Cerebellar nuclear complex (tissue), 1 donor: ENCODE measurements at regions not wholly inside any gene's neighbourhood (a gene's known extent, or its start where the extent isn't known, plus 50 kb on each side); places are given as distances from the start of the nearest gene placed in this dataset.

Experiments
- DNase-seq, 2 experiments: peaks; one replicate each; lab custom pipeline; 2025; lab: John Stamatoyannopoulos, UW

- DNase-seq = no peak
Measured at GRCh38 chr3:117400303-117400702, 690.7 kb downstream of the TUSC7 start.

GRCh38 chr3:117404141-117404540 lies 694.6 kb downstream of the TUSC7 start:
- no peak for DNase-seq

- DNase-seq = no peak
Measured at GRCh38 chr3:117404730-117405129, 695.2 kb downstream of the TUSC7 start.

- DNase-seq = no peak
Measured at GRCh38 chr3:117405359-117405758, 695.8 kb downstream of the TUSC7 start.

DNA sequence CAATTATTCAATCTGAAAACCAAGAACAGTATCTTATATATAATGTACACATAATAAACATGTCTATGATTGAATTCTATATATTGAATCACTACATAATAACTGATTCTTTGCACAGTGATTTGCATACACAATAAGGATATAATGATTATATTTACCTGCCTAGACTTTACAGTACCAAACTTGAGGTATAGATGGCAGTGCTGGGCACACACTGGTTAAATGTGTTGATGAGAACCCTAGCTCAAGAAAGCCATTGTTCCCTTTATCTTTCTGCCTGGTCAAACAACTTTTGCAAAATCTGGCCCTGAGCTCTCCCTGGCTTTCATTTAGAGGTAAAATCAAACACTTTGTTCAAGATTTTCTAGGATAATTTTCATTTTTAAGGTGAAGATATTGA lies 697.7 kb downstream of the TUSC7 start:
- DNase-seq = no peak

DNA sequence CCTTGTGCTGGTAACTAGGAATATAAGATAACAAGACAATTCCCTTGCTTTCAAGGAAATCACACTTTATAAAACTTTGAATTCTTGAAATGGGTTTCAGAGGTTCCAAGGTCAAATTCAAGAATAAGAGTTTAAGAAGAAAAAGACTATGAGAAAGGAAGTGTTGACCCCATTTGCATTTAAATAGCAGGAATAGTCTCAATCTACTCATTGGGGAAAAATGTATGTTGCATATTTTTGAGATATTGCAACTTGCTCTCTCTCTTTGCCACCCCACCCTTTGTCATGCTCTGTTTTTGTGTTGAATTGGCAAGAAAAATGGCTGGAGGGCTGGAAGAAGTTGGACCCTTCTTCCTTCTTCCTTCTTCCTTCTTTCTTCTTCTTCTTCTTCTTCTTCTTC lies 699.2 kb downstream of the TUSC7 start:
- no peak for DNase-seq

GRCh38 chr3:117409256-117409655 lies 699.7 kb downstream of the TUSC7 start:
- no peak for DNase-seq

DNA sequence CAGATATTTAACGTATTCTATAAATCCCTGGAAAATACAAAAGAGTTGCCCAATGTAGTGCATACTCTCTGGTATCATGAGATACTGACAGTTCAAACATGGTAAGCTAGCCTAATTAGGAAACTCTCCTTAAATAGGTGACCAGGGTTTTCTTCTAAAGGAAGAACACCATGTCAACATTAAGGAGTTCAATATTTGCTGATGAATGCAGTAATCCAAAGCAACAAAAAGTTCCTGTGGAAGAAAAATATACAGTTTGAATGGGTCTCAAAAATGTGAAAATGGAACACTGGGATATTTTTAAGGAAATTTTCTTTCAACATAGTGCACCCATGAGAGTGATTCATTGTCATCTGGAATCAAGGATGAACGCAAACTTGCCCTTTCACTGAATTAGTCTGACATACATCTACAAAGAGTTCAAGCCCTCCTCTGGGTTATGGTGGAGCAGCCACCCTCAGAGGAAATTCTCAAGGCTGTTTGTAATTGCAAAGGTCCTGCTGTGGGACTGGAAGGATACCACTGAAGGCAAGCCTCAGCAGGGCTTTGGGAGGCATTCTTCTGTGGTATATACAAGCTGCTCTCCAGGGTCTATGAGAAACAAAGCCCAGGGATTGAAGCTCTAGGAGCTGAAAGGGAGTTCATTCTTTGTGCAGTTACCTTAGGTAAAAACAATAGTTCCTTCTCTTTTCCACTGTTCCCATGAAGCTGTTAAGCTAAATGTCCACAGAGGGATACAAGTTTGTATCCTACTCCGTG lies 700.3 kb downstream of the TUSC7 start:
- DNase-seq = no peak

- DNase-seq = no peak
Measured at GRCh38 chr3:117411971-117412370, 702.4 kb downstream of the TUSC7 start.

DNA sequence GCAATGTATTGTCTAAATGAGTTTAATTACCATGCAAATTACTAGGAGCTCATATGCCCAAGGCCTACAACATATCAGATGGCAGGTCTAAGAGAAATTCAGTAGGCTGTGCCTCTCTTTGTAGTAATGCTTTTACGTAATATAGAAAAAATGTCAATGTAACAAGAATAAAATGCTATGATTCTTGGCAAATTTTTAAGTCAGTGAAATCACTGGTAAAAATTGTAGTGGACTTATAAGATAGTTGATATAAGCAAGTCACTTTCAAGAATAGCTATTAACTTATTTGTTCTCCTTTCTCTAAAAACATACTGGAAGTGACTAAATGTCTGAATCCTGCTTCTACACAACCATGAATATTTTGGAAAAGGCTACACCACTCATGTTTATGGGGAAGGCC lies 707.8 kb downstream of the TUSC7 start:
- no peak for DNase-seq

- no peak for DNase-seq
Measured at GRCh38 chr3:117427081-117427480, 717.5 kb downstream of the TUSC7 start.

DNA sequence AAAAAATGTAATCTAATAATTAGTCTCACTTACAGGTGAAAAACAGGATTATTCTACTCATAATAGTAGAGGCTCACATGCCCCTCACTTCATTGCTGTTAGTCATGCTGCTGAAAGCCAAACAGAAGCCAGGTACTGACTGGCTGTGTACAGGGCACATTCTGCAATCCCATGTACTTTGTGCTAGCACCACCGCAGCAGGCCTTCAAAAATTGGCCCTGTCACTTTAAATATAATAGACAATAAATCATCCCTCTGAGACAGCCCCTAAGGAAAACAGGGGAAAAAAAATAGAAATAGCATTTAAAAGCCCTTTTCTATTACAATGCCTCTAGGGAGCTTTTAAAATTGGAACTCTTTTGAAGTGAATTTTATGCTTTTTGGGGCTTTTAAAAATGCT lies 723.8 kb downstream of the TUSC7 start:
- DNase-seq = no peak

DNA sequence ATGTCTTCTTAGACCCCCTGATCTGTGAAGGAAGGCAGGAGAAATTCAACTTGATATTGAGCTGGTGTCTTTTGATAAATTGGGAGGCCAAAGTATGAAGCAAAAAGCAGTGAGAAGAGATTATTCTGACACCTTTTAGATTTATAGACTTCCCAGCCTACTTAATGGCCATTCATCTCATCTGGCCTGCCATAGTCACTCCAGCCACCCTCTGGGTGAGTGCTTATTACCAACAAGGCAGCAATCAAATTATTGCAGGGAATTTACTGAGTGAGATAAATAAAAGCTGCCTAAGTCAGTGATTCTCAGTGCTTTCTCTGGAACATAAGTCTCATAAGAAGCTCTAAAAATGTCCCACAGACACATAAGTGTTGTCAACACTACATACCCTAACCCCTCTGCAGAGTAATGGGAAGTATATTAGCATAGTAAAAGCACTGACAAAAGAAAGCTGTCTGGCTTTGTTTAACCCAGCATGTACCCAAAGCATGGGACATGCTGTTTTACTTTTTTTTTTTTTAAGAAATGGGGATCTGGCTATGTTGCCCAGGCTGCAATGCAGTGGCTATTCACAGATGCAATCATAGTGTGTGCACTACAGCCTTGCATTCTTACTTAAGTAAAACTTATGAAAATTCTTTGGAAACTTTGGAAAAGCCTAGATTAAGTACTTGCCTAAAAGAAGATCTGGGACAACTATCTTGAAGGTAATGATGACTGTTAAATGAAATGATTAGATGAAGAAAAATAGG lies 725.3 kb downstream of the TUSC7 start:
- DNase-seq = no peak

DNA sequence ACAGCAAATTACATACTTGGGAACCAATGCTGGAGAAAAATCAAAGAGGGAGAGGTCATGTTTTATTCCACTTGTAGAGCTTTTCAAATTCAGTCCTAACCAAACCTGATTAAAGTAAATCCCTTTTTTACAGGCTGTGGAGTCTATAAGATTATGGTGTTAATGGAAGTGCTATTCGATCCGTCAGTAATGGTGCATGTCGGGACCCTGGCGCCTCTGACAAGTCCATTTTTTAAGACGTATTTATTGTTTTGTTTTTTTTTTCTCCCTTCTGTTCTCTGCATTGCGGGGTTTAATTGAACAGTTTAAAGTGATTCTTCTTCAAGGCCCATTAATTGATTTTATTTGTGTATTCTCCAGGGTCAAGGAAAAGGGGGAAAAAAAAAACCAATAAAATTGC lies 725.9 kb downstream of the TUSC7 start:
- DNase-seq = no peak

DNA sequence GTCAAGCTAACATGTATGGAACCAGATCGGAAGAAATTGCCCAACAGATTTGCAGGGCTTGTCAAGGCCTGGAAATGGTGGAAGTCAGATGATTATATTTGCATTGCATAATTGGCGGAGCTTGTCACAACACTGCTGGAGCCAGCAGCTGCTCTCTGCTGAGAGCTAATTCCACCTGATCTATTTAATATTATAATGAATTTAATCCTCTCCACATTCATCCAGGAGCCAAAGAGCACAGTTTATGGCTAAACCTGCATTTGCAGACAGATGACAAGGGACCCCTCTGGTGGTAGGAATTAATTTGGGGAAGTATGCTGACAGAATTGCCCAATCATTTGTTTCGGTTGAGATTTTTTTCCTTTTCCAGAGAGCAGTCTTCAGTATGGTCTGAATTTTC lies 730.2 kb downstream of the TUSC7 start:
- DNase-seq = no peak

DNA sequence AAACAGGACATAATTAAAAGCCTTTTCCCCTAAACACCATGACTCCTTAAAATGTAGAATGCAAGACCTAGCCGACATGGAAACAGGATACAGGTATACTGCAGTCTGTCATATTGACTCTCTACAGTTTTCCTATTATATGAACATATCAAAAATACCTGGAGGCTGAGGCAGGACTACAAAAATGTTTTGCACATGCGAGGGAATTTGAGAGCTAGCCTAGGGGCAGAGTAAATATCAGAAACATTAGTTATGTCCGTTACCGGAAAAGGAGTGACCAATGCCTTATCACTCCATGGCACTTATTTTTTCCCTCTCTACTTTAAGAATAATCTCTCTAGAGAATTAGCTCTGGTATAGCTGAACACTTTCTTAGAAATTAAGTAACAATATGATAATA lies 732.3 kb downstream of the TUSC7 start:
- no peak for DNase-seq

DNA sequence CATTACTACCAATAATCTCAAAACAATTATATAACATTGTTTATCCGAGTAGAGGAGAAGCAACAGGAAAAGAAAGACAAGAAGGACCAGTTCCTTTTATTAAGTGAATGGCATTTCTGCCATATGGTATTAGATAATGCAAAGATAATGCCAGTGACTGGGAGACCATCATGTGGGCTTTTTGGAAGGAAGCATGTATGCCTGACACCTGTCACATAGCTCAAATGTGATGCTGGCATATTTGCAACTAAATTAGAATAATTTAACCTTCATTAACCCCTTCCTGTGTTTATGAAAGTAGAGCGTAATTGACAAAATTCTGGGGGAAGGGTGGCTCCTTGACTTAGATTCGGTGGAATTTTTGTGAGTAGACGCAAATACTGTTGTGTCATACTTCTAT lies 733.0 kb downstream of the TUSC7 start:
- no peak for DNase-seq

DNA sequence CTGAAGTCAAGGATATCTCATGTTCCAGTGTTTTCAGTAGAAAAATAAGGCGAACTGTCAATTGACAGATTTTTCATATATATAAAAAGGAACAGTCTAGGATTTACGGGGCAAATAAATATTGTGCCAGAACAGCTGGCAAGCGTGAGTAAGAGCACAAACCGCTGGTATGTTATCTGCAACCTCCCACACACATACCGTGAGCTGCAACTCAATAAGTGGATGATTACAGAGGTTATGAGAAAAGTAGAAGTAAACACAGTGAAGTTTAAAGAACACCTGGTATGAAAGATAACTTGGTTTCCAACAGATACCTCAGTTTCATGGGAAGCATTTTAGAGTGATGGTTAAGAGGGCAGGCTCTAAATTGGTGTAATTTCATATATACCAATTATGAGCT lies 733.4 kb downstream of the TUSC7 start:
- no peak for DNase-seq

- DNase-seq = no peak
Measured at GRCh38 chr3:117444175-117444574, 734.6 kb downstream of the TUSC7 start.

DNA sequence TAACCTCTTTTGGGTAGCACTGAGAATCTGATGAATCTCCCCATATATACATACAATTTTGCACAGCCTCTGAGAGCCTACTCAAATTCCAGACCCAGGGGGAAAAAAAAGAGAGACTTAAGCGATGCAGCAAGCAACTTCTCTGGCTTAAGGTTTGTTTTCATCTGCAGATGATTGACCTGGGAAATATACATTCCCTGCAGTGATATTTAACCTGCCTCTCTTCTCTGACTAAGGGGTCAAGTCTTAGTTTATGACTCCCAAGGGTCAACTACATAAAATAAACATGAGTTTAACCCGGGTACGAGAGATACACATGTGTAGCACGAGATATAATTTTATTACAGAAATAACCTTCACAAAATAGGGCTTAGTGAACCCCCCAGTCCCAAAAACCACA lies 737.8 kb downstream of the TUSC7 start:
- no peak for DNase-seq

DNA sequence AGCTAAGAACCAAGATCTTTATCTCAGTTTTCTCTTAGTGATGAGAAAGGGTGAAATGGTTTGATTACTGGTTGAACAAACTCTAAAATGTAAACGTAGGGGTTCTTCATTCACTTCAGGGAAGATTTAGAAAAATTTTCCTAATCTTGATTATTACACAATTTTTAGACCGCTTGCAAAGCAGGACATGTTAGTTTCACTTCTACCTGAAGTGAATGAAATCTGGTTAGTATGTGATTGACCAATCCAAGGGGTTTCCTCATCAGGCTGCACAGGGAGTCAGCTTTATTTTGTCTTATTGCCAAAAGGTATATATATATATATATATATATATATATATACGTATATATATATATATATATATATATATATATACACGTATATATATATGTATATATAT lies 740.4 kb downstream of the TUSC7 start:
- DNase-seq = no peak

- no peak for DNase-seq
Measured at GRCh38 chr3:117454254-117454653, 744.7 kb downstream of the TUSC7 start.

DNA sequence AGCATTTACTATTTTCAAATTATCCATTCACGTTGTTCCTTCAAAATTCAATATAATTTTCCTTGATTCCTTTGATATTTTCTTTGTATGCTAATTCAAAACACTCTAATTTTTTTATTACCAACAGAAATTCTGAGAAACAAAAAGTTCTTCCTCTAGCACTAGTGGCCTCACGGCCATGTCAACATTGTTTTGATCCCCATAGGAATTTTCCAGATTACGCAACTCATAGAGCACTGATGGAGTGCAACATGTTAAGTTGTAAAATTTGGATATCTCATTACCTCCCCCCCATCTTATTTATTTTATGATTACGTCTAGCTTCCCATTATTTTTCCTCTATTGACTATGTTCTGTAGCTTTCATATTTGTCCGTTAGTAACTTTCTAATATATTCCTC lies 745.3 kb downstream of the TUSC7 start:
- no peak for DNase-seq

- DNase-seq = no peak
Measured at GRCh38 chr3:117455782-117456181, 746.2 kb downstream of the TUSC7 start.
